ENCODE measurements at regions not wholly inside any gene's neighbourhood (a gene's known extent, or its start where the extent isn't known, plus 50 kb on each side); places are given as distances from the start of the nearest gene placed in this dataset.

DNA sequence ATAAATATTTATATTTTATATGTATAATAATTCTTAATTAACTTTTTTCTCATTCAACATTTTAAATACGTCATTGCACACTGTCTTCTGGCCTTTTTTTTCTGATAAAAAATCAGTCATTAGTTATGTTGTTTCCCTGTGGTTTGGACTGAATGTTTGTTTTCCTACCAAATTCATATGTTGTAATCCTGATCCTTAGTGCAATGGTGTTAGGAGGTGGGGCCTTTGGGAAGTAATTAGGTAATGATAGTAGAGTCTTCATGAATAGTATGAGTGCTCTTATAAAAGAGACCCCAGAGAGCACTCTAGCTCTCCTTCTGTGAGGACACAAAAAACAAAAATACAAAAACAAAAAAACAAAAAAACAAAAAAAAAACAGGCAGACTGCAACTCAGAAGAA is 117.2 kb downstream of the GASK1B start:
- no peaks in the 10 kb centered on the region for H3K9me3 ChIP-seq
- no peak for TF ChIP-seq POLR2A (IDR thresholded peaks at IDR 0.05)
- H3K27me3 ChIP-seq: no peaks in the 10 kb centered on the region
- H3K4me1 ChIP-seq: no peaks in the 10 kb centered on the region
- no peak for DNase-seq
- peak overlapping the region; percentile 47 to 84 for H3K27ac ChIP-seq
- intact Hi-C loops (cut with DNase I; ENCODE audit: low total_unique reads): no loop called here
- H3K4me3 ChIP-seq: no peak overlapping the region
- no peaks in the 10 kb centered on the region for H3K36me3 ChIP-seq

DNA sequence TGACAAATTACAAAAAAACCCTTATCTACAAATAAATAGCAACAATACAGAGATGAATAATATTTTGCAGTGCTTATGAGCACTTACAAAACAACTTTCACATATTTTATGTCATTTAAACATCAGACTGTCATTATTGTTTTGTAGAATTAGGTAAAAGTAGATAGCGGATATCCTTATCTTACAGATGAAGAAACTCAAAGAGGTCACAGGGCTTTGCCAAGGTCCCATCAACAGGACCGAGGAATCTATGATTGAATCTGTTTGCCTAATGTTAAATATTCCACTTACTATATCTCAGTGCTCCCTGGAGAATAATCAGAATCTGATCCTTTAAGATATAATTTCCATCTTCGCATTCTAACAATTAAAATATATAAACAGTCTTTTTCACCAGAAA is 119.0 kb downstream of the GASK1B start:
- TF ChIP-seq, protein P1, sequence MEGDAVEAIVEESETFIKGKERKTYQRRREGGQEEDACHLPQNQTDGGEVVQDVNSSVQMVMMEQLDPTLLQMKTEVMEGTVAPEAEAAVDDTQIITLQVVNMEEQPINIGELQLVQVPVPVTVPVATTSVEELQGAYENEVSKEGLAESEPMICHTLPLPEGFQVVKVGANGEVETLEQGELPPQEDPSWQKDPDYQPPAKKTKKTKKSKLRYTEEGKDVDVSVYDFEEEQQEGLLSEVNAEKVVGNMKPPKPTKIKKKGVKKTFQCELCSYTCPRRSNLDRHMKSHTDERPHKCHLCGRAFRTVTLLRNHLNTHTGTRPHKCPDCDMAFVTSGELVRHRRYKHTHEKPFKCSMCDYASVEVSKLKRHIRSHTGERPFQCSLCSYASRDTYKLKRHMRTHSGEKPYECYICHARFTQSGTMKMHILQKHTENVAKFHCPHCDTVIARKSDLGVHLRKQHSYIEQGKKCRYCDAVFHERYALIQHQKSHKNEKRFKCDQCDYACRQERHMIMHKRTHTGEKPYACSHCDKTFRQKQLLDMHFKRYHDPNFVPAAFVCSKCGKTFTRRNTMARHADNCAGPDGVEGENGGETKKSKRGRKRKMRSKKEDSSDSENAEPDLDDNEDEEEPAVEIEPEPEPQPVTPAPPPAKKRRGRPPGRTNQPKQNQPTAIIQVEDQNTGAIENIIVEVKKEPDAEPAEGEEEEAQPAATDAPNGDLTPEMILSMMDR (IDR thresholded peaks at IDR 0.05): no peak
- TF ChIP-seq POLR2A (IDR thresholded peaks at IDR 0.05): no peak
- Histone ChIP-seq H3K27ac (peak overlapping the region; percentile 19 to 84), H3K9me3 (no peaks in the 10 kb centered on the region), H3K27me3 (no peaks in the 10 kb centered on the region), H3K4me3 (no peak overlapping the region), H3K4me1 (no peaks in the 10 kb centered on the region), H3K36me3 (no peaks in the 10 kb centered on the region)
- no peak for DNase-seq
- intact Hi-C loops (cut with DNase I; ENCODE audit: low total_unique reads): no loop called here

DNA sequence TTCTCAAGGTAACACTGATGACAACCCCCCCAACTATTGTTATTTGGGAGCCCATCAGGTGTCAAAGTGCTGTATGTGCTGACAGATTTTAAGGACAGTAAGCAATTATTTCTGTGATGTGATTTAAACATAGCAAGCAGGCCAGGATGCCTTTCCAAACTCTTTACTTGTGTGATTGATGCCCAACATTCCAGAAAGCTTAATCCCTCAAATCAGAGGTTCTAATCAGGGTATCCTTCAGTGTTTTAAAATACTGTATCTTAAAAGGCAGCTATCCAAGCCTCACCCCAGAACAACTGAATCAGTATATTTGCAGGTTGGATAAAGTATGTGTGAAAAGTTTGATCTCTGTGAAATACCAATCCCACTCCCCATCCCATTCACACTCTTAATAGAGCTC is 119.7 kb downstream of the GASK1B start:
- no peak overlapping the region for H3K4me3 ChIP-seq
- H3K27ac ChIP-seq: peak overlapping the region; percentile 6 to 84
- no peaks in the 10 kb centered on the region for H3K4me1 ChIP-seq
- no peaks in the 10 kb centered on the region for H3K27me3 ChIP-seq
- DNase-seq: no peak
- TF ChIP-seq, protein P1 (IDR thresholded peaks at IDR 0.05): no peak
- TF ChIP-seq POLR2A (IDR thresholded peaks at IDR 0.05): no peak
- intact Hi-C loops (cut with DNase I; ENCODE audit: low total_unique reads): no loop called here
- no peaks in the 10 kb centered on the region for H3K36me3 ChIP-seq
- H3K9me3 ChIP-seq: no peaks in the 10 kb centered on the region

DNA sequence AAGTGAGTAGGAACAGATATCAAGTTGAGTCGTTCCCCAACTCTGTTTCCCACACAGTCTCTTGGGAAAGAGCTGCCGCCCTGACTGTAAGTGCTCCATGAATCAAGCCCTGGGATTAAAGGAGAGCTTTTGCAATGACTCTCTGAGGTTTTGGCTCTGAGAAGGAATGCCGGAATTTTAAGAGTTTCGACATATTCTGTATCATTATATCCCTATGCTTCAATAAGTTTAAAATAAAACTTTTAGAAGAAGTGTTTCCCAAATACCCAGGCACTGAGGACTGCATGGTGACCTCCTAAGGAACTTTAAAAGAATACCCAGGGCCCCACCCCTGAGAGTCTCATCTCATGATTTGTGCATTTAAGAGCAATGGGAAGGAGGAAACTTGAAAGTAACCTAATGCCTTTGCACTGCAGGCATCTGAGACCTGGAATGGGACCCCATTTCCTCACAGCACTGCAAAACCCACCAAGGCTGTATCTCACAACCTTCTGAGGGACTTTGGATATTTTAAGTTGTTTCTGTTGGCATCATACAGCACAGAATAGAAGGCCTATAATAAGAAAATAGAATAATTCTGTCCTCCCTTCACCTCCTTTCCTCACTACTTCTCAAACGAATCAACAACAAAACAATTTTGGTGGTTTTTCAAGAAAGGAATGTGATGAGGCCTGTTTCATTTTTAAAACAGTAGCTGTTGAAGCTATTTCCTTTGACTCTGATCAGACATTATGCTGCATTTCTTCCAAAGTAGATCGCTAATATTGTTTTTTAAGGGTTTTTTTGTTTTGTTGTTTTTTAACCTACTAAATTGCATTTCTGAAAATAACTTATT is 121.2 kb downstream of the GASK1B start:
- no peaks in the 10 kb centered on the region for H3K27me3 ChIP-seq
- no peak overlapping the region for H3K4me3 ChIP-seq
- intact Hi-C loops (cut with DNase I; ENCODE audit: low total_unique reads): no loop called here
- TF ChIP-seq, protein P1 (IDR thresholded peaks at IDR 0.05): no peak
- TF ChIP-seq POLR2A (IDR thresholded peaks at IDR 0.05): no peak
- no peaks in the 10 kb centered on the region for H3K36me3 ChIP-seq
- DNase-seq: peak; percentile 40 to 62
- H3K27ac ChIP-seq: peak overlapping the region; percentile 57 to 84
- H3K4me1 ChIP-seq: no peaks in the 10 kb centered on the region
- H3K9me3 ChIP-seq: no peaks in the 10 kb centered on the region

DNA sequence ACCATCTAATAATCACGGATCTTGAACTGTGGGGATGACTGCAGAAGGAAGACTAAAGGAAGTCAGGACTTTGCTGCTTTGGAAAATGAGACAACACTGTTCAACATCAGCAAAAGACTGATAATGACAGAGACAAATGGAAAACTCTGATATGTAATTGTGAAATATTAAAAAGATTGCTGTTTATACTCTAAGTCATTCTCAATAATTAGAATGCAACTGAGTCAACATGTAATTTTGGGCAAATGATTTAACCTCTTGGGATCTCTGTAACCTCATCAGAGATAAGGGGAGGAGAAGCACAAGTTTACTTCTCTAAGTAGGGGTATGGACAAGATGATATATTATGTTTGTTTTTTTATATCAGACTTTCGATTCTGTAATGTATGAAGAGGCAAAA is 121.9 kb downstream of the GASK1B start:
- no peaks in the 10 kb centered on the region for H3K4me1 ChIP-seq
- no peaks in the 10 kb centered on the region for H3K9me3 ChIP-seq
- peak overlapping the region; percentile 57 to 84 for H3K27ac ChIP-seq
- H3K27me3 ChIP-seq: no peaks in the 10 kb centered on the region
- TF ChIP-seq, protein P1 (IDR thresholded peaks at IDR 0.05): no peak
- no peak for TF ChIP-seq POLR2A (IDR thresholded peaks at IDR 0.05)
- H3K4me3 ChIP-seq: no peak overlapping the region
- intact Hi-C loops (cut with DNase I; ENCODE audit: low total_unique reads): no loop called here
- DNase-seq: no peak
- H3K36me3 ChIP-seq: no peaks in the 10 kb centered on the region

All from uterus (tissue), 3 donors.